PC-3 (cell line): ENCODE measurements at regions not wholly inside any gene's neighbourhood (a gene's known extent, or its start where the extent isn't known, plus 50 kb on each side); places are given as distances from the start of the nearest gene placed in this dataset.

Experiments used
- CTCF ChIP-seq: fragments of 300-600 bp; sonication (generic); conservative IDR thresholded peaks from 2 replicates; pipeline ENCODE4 v1.5.1; 2017; ENCODE audit warnings: antibody characterized with exemption, low read depth, mild to moderate bottlenecking, low read length
- EZH2 ChIP-seq: fragments of 300-600 bp; sonication (generic); IDR thresholded peaks from one replicate; pipeline ENCODE4 v1.6.1; 2017; ENCODE audit warnings: antibody characterized with exemption, mild to moderate bottlenecking, low read length; ENCODE audit not compliant: unreplicated experiment
- EZH2phosphoT487 ChIP-seq: fragments of 300-600 bp; sonication (generic); IDR thresholded peaks from 2 replicates; pipeline ENCODE4 v1.6.1; 2018; ENCODE audit warnings: mild to moderate bottlenecking, antibody characterized with exemption, low read length, borderline replicate concordance

DNA sequence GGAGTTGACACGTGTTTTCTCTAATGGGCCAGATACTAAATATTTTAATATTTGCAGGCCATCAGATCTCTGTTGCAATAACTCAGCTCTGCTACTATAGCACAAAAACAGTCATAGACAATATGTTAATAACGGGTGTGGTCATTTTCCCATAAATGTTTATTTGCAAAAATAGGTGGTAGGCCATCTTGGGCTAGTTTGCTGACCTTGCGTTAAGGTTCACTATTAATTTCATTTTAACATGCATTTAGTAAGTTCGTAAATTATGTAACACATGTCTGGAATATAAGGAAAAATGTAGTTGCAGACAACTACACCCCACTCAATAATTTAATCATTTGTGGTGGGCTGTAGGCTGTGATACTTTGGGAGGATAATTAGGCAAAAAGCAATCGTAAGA, 577.8 kb downstream of the PKHD1 start:
- TF ChIP-seq EZH2 (no peak), CTCF (no peak), EZH2phosphoT487 (no peak)
